WTC11 (cell line): ENCODE measurements at regions not wholly inside any gene's neighbourhood (a gene's known extent, or its start where the extent isn't known, plus 50 kb on each side); places are given as distances from the start of the nearest gene placed in this dataset.

Source experiments
- ATAC-seq: fragments of 200-7000 bp; cut with Tn5 transposase; 2 replicates; pipeline ENCODE4 v1.10.0; 2021; ENCODE audit warnings: mild to moderate bottlenecking, moderate library complexity
- CTCF ChIA-PET: fragments of 300-600 bp; sonication (Branson Sonifier 250); formaldehyde crosslinking; loops from one replicate; lab custom pipeline; 2021; ENCODE audit warnings: antibody characterized with exemption; lab: Charles Lee
- POLR2A ChIA-PET: fragments of 350-600 bp; sonication (Branson Sonifier 250); formaldehyde crosslinking; loops from one replicate; lab custom pipeline; 2021; ENCODE audit warnings: antibody characterized with exemption; lab: Charles Lee
- DNase-seq: peaks from one replicate; pipeline ENCODE4 v3.0.0; 2021; ENCODE audit warnings: low spot score
- H3K27ac Mint-ChIP-seq: 2 replicates; pipeline ENCODE4 v1.8.0; 2021; ENCODE audit warnings: mixed read lengths
- H3K27me3 Mint-ChIP-seq: 2 replicates; pipeline ENCODE4 v1.8.0; 2021; ENCODE audit warnings: low read depth, mild to moderate bottlenecking, moderate library complexity, mixed read lengths
- H3K36me3 Mint-ChIP-seq: 2 replicates; pipeline ENCODE4 v1.8.0; 2021; ENCODE audit warnings: mixed read lengths
- H3K4me1 Mint-ChIP-seq: 2 replicates; pipeline ENCODE4 v1.8.0; 2022; ENCODE audit warnings: mixed read lengths
- H3K4me3 Mint-ChIP-seq: 2 replicates; pipeline ENCODE4 v1.8.0; 2021; ENCODE audit warnings: mild to moderate bottlenecking, moderate library complexity, mixed read lengths
- H3K9me3 Mint-ChIP-seq: 2 replicates; pipeline ENCODE4 v1.8.0; 2021; ENCODE audit warnings: mixed read lengths
- ATF6 ChIP-seq: sonication (generic); formaldehyde crosslinking; IDR thresholded peaks from 2 replicates; pipeline ENCODE4 v1.8.1; 2023; ENCODE audit warnings: mild to moderate bottlenecking, missing genetic modification reagents
- CDX4 ChIP-seq: fragments of 250-450 bp; sonication (Bioruptor Pico); IDR thresholded peaks from 2 replicates; pipeline ENCODE4 v1.9.0; 2021; ENCODE audit warnings: moderate library complexity, mild to moderate bottlenecking, inconsistent platforms, borderline replicate concordance
- CREM ChIP-seq: sonication (generic); formaldehyde crosslinking; IDR thresholded peaks from 2 replicates; pipeline ENCODE4 v1.8.1; 2022; ENCODE audit warnings: mild to moderate bottlenecking, missing genetic modification reagents, moderate library complexity
- E2F1 ChIP-seq: sonication (generic); formaldehyde crosslinking; IDR thresholded peaks from 2 replicates; pipeline ENCODE4 v1.8.0; 2022; ENCODE audit warnings: mild to moderate bottlenecking, missing genetic modification reagents
- EMX1 ChIP-seq: fragments of 250-450 bp; sonication (Bioruptor Pico); IDR thresholded peaks from 2 replicates; pipeline ENCODE4 v1.8.0; 2021; ENCODE audit warnings: mild to moderate bottlenecking
- ESRRA ChIP-seq: sonication (generic); formaldehyde crosslinking; IDR thresholded peaks from 2 replicates; pipeline ENCODE4 v1.8.1; 2022; ENCODE audit warnings: mild to moderate bottlenecking, missing genetic modification reagents, borderline replicate concordance
- ETV6 ChIP-seq: sonication (generic); formaldehyde crosslinking; IDR thresholded peaks from 2 replicates; pipeline ENCODE4 v1.8.1; 2022; ENCODE audit warnings: mild to moderate bottlenecking, missing genetic modification reagents
- FOXK1 ChIP-seq: sonication (generic); formaldehyde crosslinking; IDR thresholded peaks from 2 replicates; pipeline ENCODE4 v1.8.0; 2022; ENCODE audit warnings: mild to moderate bottlenecking, moderate library complexity, missing genetic modification reagents
- GRHL2 ChIP-seq: fragments of 250-450 bp; sonication (Bioruptor Pico); IDR thresholded peaks from 2 replicates; pipeline ENCODE4 v1.8.0; 2022; ENCODE audit warnings: mild to moderate bottlenecking, moderate library complexity; ENCODE audit not compliant: insufficient replicate concordance, severe bottlenecking
- GTF2I ChIP-seq: fragments of 250-450 bp; sonication (Bioruptor Pico); conservative IDR thresholded peaks from 2 replicates; pipeline ENCODE4 v1.4.0; 2021; ENCODE audit warnings: mild to moderate bottlenecking
- JAZF1 ChIP-seq: fragments of 250-450 bp; sonication (Bioruptor Pico); IDR thresholded peaks from 2 replicates; pipeline ENCODE4 v1.9.0; 2021; ENCODE audit warnings: moderate library complexity, mild to moderate bottlenecking, inconsistent platforms
- MAX ChIP-seq: sonication (generic); formaldehyde crosslinking; IDR thresholded peaks from 2 replicates; pipeline ENCODE4 v1.8.0; 2022; ENCODE audit warnings: mild to moderate bottlenecking, missing genetic modification reagents
- MXD4 ChIP-seq: fragments of 250-450 bp; sonication (Bioruptor Pico); IDR thresholded peaks from 2 replicates; pipeline ENCODE4 v1.8.0; 2021; ENCODE audit warnings: mild to moderate bottlenecking, moderate library complexity, borderline replicate concordance
- OVOL2 ChIP-seq: fragments of 250-450 bp; sonication (Bioruptor Pico); IDR thresholded peaks from 2 replicates; pipeline ENCODE4 v1.9.0; 2021; ENCODE audit warnings: mild to moderate bottlenecking, borderline replicate concordance
- SP1 ChIP-seq: sonication (generic); formaldehyde crosslinking; conservative IDR thresholded peaks from 2 replicates; pipeline ENCODE4 v1.8.1; 2022; ENCODE audit warnings: missing genetic modification reagents
- STAT6 ChIP-seq: sonication (generic); formaldehyde crosslinking; conservative IDR thresholded peaks from 2 replicates; pipeline ENCODE4 v1.8.1; 2023; ENCODE audit warnings: mild to moderate bottlenecking, low read depth, missing genetic modification reagents, moderate library complexity
- TEAD1 ChIP-seq: sonication (generic); formaldehyde crosslinking; IDR thresholded peaks from 2 replicates; pipeline ENCODE4 v1.8.0; 2022; ENCODE audit warnings: mild to moderate bottlenecking, missing genetic modification reagents
- TP53 ChIP-seq: sonication (generic); formaldehyde crosslinking; IDR thresholded peaks from 2 replicates; pipeline ENCODE4 v1.8.1; 2023; ENCODE audit warnings: mild to moderate bottlenecking, missing genetic modification reagents
- ZNF232 ChIP-seq: sonication (generic); formaldehyde crosslinking; IDR thresholded peaks from 2 replicates; pipeline ENCODE4 v1.8.0; 2022; ENCODE audit warnings: mild to moderate bottlenecking, missing genetic modification reagents
- ZNF263 ChIP-seq: sonication (generic); formaldehyde crosslinking; IDR thresholded peaks from 2 replicates; pipeline ENCODE4 v1.8.1; 2022; ENCODE audit warnings: low read depth, mild to moderate bottlenecking, moderate library complexity, missing genetic modification reagents
- ZNF423 ChIP-seq: fragments of 250-450 bp; sonication (Bioruptor Pico); IDR thresholded peaks from 2 replicates; pipeline ENCODE4 v2.1.2; 2022; ENCODE audit warnings: mild to moderate bottlenecking, moderate library complexity
- TF ChIP-seq, protein P1 (sequence below): sonication (generic); formaldehyde crosslinking; IDR thresholded peaks from 2 replicates; pipeline ENCODE4 v1.8.0; 2023; ENCODE audit warnings: missing genetic modification reagents
- TF ChIP-seq, protein P2 (sequence below): sonication (generic); formaldehyde crosslinking; IDR thresholded peaks from 2 replicates; pipeline ENCODE4 v1.8.1; 2022; ENCODE audit warnings: low read depth, missing genetic modification reagents, borderline replicate concordance
- TF ChIP-seq, protein P3 (sequence below): fragments of 250-450 bp; sonication (Bioruptor Pico); IDR thresholded peaks from 2 replicates; pipeline ENCODE4 v1.9.0; 2021; ENCODE audit warnings: mild to moderate bottlenecking
- TF ChIP-seq, protein P4 (sequence below): sonication (generic); formaldehyde crosslinking; IDR thresholded peaks from 2 replicates; pipeline ENCODE4 v1.8.1; 2023; ENCODE audit warnings: mild to moderate bottlenecking, missing genetic modification reagents, moderate library complexity

DNA sequence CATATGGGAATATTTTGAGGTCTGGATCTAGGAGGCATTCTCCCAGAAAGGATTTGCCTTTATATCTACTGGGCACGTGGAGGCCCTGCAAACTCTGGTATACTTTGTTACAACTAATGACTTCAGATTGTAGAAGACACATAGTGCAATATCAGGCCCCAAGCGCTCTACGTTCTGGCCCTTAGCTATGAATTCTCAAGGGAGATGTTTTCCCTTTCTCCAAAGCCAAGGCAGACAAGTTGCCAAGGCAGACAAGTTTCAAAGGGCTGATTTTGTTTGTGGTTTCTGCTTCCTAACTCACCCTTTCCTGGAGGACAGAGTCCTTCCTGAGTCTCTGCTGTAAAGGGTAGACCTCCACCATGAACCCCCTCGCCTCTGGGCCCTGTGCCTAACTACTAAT lies 99.4 kb upstream of the CTTNBP2 start (continued):
- TF ChIP-seq STAT6 (CRISPR knock-in tag) (no peak), ZNF232 (CRISPR knock-in tag) (no peak), ATF6 (no peak), ZNF263 (CRISPR knock-in tag) (no peak), OVOL2 (CRISPR knock-in tag) (no peak), CDX4 (CRISPR knock-in tag) (no peak), GTF2I (CRISPR knock-in tag) (no peak), E2F1 (no peak), SP1 (no peak), MAX (CRISPR knock-in tag) (no peak), ETV6 (CRISPR knock-in tag) (no peak), TEAD1 (CRISPR knock-in tag) (no peak)
- TF ChIP-seq, protein P1, sequence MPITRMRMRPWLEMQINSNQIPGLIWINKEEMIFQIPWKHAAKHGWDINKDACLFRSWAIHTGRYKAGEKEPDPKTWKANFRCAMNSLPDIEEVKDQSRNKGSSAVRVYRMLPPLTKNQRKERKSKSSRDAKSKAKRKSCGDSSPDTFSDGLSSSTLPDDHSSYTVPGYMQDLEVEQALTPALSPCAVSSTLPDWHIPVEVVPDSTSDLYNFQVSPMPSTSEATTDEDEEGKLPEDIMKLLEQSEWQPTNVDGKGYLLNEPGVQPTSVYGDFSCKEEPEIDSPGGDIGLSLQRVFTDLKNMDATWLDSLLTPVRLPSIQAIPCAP (CRISPR knock-in tag): no peak

DNA sequence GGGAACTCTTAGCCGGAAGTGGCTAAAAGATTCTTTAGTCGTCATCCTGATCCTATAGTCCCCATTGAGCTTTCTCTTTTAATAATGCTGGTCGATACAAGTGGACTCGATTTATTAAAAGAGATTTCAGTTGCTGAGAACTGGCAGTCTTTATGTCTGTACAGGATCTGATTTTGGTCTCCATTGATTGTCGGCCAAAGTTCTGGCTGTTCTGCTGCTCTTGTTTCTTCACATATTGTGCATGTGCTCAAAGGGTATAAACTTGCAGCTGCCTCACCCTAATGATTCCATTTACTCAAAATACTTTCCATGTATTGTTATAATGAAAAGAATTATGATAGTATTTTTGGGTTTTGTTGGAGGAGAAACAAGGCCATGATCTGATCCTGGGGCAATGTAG lies 100.7 kb upstream of the CTTNBP2 start:
- TF ChIP-seq EMX1 (CRISPR knock-in tag): no peak
- no peak for TF ChIP-seq JAZF1 (CRISPR knock-in tag)
- no peak for TF ChIP-seq FOXK1 (CRISPR knock-in tag)
- TF ChIP-seq, protein P2, sequence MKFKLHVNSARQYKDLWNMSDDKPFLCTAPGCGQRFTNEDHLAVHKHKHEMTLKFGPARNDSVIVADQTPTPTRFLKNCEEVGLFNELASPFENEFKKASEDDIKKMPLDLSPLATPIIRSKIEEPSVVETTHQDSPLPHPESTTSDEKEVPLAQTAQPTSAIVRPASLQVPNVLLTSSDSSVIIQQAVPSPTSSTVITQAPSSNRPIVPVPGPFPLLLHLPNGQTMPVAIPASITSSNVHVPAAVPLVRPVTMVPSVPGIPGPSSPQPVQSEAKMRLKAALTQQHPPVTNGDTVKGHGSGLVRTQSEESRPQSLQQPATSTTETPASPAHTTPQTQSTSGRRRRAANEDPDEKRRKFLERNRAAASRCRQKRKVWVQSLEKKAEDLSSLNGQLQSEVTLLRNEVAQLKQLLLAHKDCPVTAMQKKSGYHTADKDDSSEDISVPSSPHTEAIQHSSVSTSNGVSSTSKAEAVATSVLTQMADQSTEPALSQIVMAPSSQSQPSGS (CRISPR knock-in tag): no peak
- TF ChIP-seq TP53 (CRISPR knock-in tag): no peak
- TF ChIP-seq ZNF423: no peak
- TF ChIP-seq, protein P3, sequence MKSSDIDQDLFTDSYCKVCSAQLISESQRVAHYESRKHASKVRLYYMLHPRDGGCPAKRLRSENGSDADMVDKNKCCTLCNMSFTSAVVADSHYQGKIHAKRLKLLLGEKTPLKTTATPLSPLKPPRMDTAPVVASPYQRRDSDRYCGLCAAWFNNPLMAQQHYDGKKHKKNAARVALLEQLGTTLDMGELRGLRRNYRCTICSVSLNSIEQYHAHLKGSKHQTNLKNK (CRISPR knock-in tag): no peak
- TF ChIP-seq GRHL2 (CRISPR knock-in tag): no peak
- TF ChIP-seq, protein P4, sequence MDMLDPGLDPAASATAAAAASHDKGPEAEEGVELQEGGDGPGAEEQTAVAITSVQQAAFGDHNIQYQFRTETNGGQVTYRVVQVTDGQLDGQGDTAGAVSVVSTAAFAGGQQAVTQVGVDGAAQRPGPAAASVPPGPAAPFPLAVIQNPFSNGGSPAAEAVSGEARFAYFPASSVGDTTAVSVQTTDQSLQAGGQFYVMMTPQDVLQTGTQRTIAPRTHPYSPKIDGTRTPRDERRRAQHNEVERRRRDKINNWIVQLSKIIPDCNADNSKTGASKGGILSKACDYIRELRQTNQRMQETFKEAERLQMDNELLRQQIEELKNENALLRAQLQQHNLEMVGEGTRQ (CRISPR knock-in tag): no peak
- no peak for TF ChIP-seq ETV6 (CRISPR knock-in tag)
- no peak for TF ChIP-seq MXD4 (CRISPR knock-in tag)
- TF ChIP-seq CDX4 (CRISPR knock-in tag): no peak
- TF ChIP-seq CREM (CRISPR knock-in tag): no peak
- TF ChIP-seq, protein P1 (CRISPR knock-in tag): no peak
- no peak for TF ChIP-seq ESRRA (CRISPR knock-in tag)
- H3K4me3 Mint-ChIP-seq: no peak overlapping the region

More for the DNA sequence above, 100.7 kb upstream of the CTTNBP2 start:
- CTCF ChIA-PET: no interaction called here
- no peak for ATAC-seq
- peaks cover 4% of the 10 kb centered on the region; the same call in 1 of the 2 replicates for H3K4me1 Mint-ChIP-seq
- H3K36me3 Mint-ChIP-seq: no peaks in the 10 kb centered on the region
- no peaks in the 10 kb centered on the region for H3K27me3 Mint-ChIP-seq
- DNase-seq: no peak
- H3K9me3 Mint-ChIP-seq: peaks cover 7% of the 10 kb centered on the region; the same call in 1 of the 2 replicates
- POLR2A ChIA-PET: no interaction called here
- no peak overlapping the region for H3K27ac Mint-ChIP-seq
